ENCODE measurements at regions not wholly inside any gene's neighbourhood (a gene's known extent, or its start where the extent isn't known, plus 50 kb on each side); places are given as distances from the start of the nearest gene placed in this dataset.
A peak's percentile ranks its signal among the peaks of the same experiment; 100 is the strongest.

GRCh38 chr2:126793885-126794613 is 104.6 kb upstream of the TEX51 start:
- DNase-seq: no peak

GRCh38 chr2:126795656-126796055 is 103.0 kb upstream of the TEX51 start:
- no peak for DNase-seq

- peak in 1 of 2 donors; percentile 4 for DNase-seq
Observed at GRCh38 chr2:126796931-126797621, 101.6 kb upstream of the TEX51 start.

- DNase-seq: no peak
Observed at GRCh38 chr2:126797622-126798275, 100.9 kb upstream of the TEX51 start.

- no peak for DNase-seq
Observed at GRCh38 chr2:126798276-126799140, 100.2 kb upstream of the TEX51 start.

GRCh38 chr2:126799301-126799700 is 99.4 kb upstream of the TEX51 start:
- DNase-seq: peak; percentile 25 to 85

DNA sequence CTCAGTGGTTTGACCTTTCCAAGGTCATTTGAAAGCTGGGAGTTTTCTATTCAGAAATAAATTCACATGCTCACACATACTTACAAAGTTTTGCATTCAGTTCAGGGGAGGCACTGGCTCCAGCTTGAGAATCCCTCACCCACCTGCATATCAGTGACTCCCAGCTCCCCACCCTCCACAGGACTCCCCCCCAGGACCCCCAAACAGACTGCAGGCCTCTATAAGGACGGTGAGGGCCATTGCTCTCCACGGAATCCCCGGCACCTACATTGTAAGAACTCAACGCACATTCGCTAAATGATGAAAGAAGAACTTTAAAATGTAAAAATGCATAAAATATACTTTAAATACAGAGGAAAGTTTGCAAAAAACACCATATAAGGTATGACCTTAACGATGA is 97.2 kb upstream of the TEX51 start:
- no peak for DNase-seq

DNA sequence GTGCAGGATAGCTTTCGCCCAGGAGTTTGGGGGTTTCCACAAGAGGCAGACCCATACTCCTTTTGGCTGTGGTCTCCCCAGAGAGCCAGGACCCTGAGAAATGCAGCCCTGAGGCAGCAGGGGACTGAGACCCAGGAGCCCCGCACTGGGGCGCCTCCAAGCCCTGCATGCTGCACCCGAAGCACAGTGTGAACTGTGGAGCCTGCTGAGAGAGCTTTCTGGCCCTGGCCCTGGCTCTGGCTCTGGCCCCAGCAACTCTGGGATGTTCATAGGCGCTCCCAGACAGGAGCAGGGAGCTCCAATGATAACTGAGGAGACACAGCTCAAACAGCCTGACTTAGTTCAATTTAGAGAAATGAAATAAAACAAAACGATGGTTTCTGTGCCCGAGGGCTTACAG is 96.4 kb upstream of the TEX51 start:
- no peak for DNase-seq

GRCh38 chr2:126802774-126803433 is 95.8 kb upstream of the TEX51 start:
- no peak for DNase-seq

DNA sequence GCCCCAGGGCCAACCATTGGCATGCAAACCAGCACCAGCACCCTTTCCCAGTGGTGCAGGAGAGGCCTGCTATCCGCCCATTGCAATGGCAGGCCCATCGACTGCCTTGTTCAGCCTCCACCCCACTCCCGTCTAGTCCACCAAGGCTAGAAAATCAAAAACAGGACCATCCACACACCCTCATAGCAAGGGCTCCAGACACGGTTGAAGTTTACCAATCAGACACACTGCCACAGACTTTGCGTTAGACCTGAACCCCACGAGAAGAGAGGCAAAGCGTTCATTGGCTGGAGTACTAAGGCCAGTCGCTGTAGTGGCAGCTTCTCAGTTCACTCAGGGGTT is 95.3 kb upstream of the TEX51 start:
- DNase-seq: no peak

DNA sequence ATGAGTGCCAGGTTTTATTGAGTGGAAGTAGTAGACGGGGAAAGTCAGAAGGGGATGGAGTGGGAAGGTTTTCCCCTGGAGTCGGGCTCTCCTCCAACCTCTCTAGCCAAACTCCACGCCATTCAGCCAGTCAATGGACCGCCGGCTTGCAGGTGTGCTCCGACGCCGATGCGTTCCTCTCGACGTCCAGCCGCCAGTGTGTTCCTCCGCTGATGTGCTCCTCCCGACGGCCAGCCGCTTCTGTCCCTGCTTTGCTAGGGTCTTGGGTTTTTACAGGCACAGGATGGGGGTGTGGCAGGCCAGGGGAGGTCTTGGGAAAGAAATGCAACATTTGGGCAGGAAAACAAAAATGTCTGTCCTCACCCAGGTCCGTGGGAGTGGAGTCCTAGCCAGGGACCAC is 94.3 kb upstream of the TEX51 start:
- DNase-seq: no peak

GRCh38 chr2:126808929-126809328 is 89.8 kb upstream of the TEX51 start:
- DNase-seq: no peak

DNA sequence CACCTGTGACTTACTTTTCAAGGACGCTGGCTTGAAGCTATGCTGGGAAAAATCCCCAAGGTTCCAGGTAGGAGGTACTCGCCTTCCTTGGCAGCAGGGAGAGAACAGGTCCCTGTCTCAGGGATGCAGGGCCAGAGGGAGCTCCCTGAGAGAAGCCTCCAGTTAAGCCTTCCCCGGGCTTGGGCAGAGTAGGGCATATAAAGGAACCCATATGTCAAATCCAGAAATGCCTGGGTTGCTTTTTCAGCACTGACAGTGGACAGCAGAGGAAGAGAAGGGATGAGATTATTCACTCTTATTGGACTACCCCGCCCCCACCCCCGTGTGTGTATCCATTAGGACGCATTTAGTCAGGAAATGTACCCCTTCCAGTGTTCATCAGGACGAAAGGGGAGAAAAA is 89.3 kb upstream of the TEX51 start:
- DNase-seq: no peak

- DNase-seq: no peak
Observed at GRCh38 chr2:126810001-126810400, 88.7 kb upstream of the TEX51 start.

GRCh38 chr2:126811101-126811500 is 87.6 kb upstream of the TEX51 start:
- DNase-seq: peak in 1 of 2 donors; percentile 32

- no peak for DNase-seq
Observed at GRCh38 chr2:126817172-126817571, 81.5 kb upstream of the TEX51 start.

DNA sequence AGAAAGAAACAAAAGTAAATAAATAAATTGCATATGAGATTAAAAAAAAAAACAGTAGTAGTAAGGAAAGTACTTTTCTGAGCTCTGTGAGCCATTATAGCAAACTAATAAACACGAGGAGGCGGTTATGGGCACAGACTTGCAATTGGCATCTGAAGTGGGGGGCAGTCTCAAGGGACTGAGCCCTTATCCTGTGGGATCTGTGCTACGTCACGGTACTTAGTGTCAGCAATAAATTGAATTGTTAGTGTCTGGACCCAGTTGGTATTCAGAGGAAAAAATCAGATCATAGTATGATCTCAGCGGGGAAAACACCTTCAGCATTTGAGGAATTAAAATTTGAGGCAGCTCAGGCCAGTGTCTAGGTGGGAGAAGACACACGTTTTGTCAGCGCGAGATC is 76.6 kb upstream of the TEX51 start:
- DNase-seq: no peak

- no peak for DNase-seq
Observed at GRCh38 chr2:126822921-126823320, 75.8 kb upstream of the TEX51 start.

DNA sequence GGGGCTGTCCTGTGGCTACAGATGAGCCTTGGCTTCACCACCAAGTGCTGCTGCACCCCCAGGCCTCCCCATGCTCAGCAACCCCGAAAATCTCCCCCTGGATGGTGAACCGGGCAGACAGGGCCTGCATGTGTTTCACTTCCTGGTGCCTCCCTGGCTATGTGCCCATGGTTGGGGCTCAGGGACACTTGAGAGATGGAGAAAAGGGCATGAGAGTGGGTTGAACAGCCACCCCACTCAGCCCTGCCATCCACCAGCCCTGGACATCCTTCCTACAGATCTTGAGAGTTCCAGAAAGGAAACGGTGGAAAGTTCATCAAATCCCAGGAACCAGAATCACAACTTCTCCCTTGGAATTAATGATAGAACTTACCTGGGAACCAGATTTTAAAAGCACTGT is 74.7 kb upstream of the TEX51 start:
- DNase-seq: no peak

GRCh38 chr2:126824663-126825062 is 74.0 kb upstream of the TEX51 start:
- no peak for DNase-seq

GRCh38 chr2:126825316-126825715 is 73.4 kb upstream of the TEX51 start:
- DNase-seq: no peak

GRCh38 chr2:126826491-126826890 is 72.2 kb upstream of the TEX51 start:
- DNase-seq: peak; percentile 21 to 47

DNA sequence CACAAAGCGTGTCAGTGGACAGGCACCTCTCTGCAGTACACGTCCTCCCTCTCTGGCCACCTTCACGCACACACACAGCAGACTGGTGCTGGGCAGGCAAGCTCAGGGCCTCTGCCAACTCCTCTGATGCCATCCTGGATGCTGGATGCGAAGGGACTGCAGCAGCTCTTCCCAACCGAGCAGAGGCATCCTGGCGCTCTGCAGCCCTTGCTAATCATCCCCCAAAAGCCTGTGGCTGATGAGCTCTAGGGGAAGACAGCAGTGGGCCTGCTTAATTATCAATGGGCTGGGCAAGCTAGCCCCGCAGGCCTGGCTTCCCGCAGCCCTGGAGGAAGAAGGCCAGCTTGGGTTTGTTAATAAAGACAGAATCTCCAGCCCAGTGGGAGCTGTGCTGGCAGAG is 71.3 kb upstream of the TEX51 start:
- DNase-seq: no peak
